SK-N-SH treated with all-trans-retinoic acid at 6 μM for 48 hours (cell line): ENCODE measurements at regions not wholly inside any gene's neighbourhood (a gene's known extent, or its start where the extent isn't known, plus 50 kb on each side); places are given as distances from the start of the nearest gene placed in this dataset.

ENCODE experiments used
- ATAC-seq: fragments of 200-7000 bp; cut with Tn5 transposase; 3 replicates; pipeline ENCODE4 v1.9.1; 2020; ENCODE audit warnings: mild to moderate bottlenecking, moderate library complexity
- ARNTL ChIP-seq: fragments of 450-650 bp; formaldehyde crosslinking; IDR thresholded peaks from 2 replicates; pipeline ENCODE4 v1.5.0; 2020; ENCODE audit warnings: low read depth, mild to moderate bottlenecking, moderate library complexity, borderline replicate concordance
- BACH2 ChIP-seq: fragments of 250-450 bp; sonication (Bioruptor Pico); IDR thresholded peaks from 2 replicates; pipeline ENCODE4 v1.9.0; 2021; ENCODE audit warnings: mild to moderate bottlenecking, borderline replicate concordance
- ESRRG ChIP-seq: fragments of 250-450 bp; sonication (Bioruptor Pico); IDR thresholded peaks from 2 replicates; pipeline ENCODE4 v1.6.1; 2021; ENCODE audit warnings: mild to moderate bottlenecking
- GLIS3 ChIP-seq: fragments of 250-450 bp; sonication (Bioruptor Pico); IDR thresholded peaks from 2 replicates; pipeline ENCODE4 v1.5.0; 2020; ENCODE audit warnings: mild to moderate bottlenecking, moderate library complexity
- ISL1 ChIP-seq: fragments of 250-450 bp; sonication (Bioruptor Pico); IDR thresholded peaks from 2 replicates; pipeline ENCODE4 v2.1.2; 2022; ENCODE audit warnings: mild to moderate bottlenecking, moderate library complexity
- OSR1 ChIP-seq: fragments of 250-450 bp; sonication (Bioruptor Pico); IDR thresholded peaks from 2 replicates; pipeline ENCODE4 v1.8.0; 2022; ENCODE audit warnings: moderate library complexity, mild to moderate bottlenecking, inconsistent platforms
- PATZ1 ChIP-seq: fragments of 250-450 bp; sonication (Bioruptor Pico); IDR thresholded peaks from 2 replicates; pipeline ENCODE4 v1.8.0; 2020; ENCODE audit warnings: mild to moderate bottlenecking, moderate library complexity, borderline replicate concordance
- PPARA ChIP-seq: fragments of 250-450 bp; sonication (Bioruptor Pico); IDR thresholded peaks from 2 replicates; pipeline ENCODE4 v1.5.0; 2020; ENCODE audit warnings: mild to moderate bottlenecking, borderline replicate concordance
- SNAI2 ChIP-seq: fragments of 250-450 bp; sonication (Bioruptor Pico); IDR thresholded peaks from 2 replicates; pipeline ENCODE4 v1.5.0; 2020; ENCODE audit warnings: mild to moderate bottlenecking, moderate library complexity
- TCF4 ChIP-seq: fragments of 250-450 bp; sonication (Bioruptor Pico); IDR thresholded peaks from 2 replicates; pipeline ENCODE4 v1.8.0; 2021; ENCODE audit warnings: mild to moderate bottlenecking, moderate library complexity, borderline replicate concordance
- TOX ChIP-seq: fragments of 250-450 bp; sonication (Bioruptor Pico); IDR thresholded peaks from 2 replicates; pipeline ENCODE4 v1.8.0; 2021; ENCODE audit warnings: mild to moderate bottlenecking, moderate library complexity, borderline replicate concordance
- TSHZ2 ChIP-seq: fragments of 250-450 bp; sonication (Bioruptor Pico); IDR thresholded peaks from 2 replicates; pipeline ENCODE4 v1.5.0; 2020; ENCODE audit warnings: mild to moderate bottlenecking, moderate library complexity
- ZC3H10 ChIP-seq: fragments of 250-450 bp; sonication (Bioruptor Pico); IDR thresholded peaks from 2 replicates; pipeline ENCODE4 v1.5.1; 2021; ENCODE audit warnings: mild to moderate bottlenecking, moderate library complexity
- ZFP3 ChIP-seq: fragments of 250-450 bp; sonication (Bioruptor Pico); IDR thresholded peaks from 2 replicates; pipeline ENCODE4 v1.5.0; 2020; ENCODE audit warnings: mild to moderate bottlenecking, moderate library complexity
- ZFP30 ChIP-seq: fragments of 450-650 bp; formaldehyde crosslinking; IDR thresholded peaks from 2 replicates; pipeline ENCODE4 v1.5.0; 2022; ENCODE audit warnings: mild to moderate bottlenecking, moderate library complexity
- ZNF565 ChIP-seq: fragments of 450-650 bp; formaldehyde crosslinking; conservative IDR thresholded peaks from 2 replicates; pipeline ENCODE4 v1.5.0; 2020; ENCODE audit warnings: low read depth, mild to moderate bottlenecking, moderate library complexity
- ZNF70 ChIP-seq: fragments of 450-650 bp; formaldehyde crosslinking; IDR thresholded peaks from 2 replicates; pipeline ENCODE4 v1.5.0; 2020; ENCODE audit warnings: mild to moderate bottlenecking, moderate library complexity
- ZNF8 ChIP-seq: fragments of 450-650 bp; formaldehyde crosslinking; IDR thresholded peaks from 2 replicates; pipeline ENCODE4 v1.5.0; 2020; ENCODE audit warnings: mild to moderate bottlenecking, moderate library complexity
- TF ChIP-seq, protein P1 (sequence below): fragments of 250-450 bp; sonication (Bioruptor Pico); IDR thresholded peaks from 2 replicates; pipeline ENCODE4 v1.8.0; 2021; ENCODE audit warnings: low read depth, mild to moderate bottlenecking, moderate library complexity, borderline replicate concordance
- TF ChIP-seq, protein P2 (sequence below): fragments of 250-450 bp; sonication (Bioruptor Pico); IDR thresholded peaks from 2 replicates; pipeline ENCODE4 v1.5.1; 2020; ENCODE audit warnings: low read depth, mild to moderate bottlenecking, moderate library complexity

- ATAC-seq: no peak
- no peak for TF ChIP-seq GLIS3 (CRISPR knock-in tag)
- TF ChIP-seq, protein P1, sequence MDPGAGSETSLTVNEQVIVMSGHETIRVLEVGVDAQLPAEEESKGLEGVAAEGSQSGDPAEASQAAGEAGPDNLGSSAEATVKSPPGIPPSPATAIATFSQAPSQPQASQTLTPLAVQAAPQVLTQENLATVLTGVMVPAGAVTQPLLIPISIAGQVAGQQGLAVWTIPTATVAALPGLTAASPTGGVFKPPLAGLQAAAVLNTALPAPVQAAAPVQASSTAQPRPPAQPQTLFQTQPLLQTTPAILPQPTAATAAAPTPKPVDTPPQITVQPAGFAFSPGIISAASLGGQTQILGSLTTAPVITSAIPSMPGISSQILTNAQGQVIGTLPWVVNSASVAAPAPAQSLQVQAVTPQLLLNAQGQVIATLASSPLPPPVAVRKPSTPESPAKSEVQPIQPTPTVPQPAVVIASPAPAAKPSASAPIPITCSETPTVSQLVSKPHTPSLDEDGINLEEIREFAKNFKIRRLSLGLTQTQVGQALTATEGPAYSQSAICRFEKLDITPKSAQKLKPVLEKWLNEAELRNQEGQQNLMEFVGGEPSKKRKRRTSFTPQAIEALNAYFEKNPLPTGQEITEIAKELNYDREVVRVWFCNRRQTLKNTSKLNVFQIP (CRISPR knock-in tag): no peak
- no peak for TF ChIP-seq TSHZ2 (CRISPR knock-in tag)
- TF ChIP-seq TCF4 (CRISPR knock-in tag): no peak
- TF ChIP-seq ZFP3 (CRISPR knock-in tag): no peak
- no peak for TF ChIP-seq ZC3H10
- no peak for TF ChIP-seq SNAI2 (CRISPR knock-in tag)
- TF ChIP-seq TOX (CRISPR knock-in tag): no peak
- TF ChIP-seq OSR1 (CRISPR knock-in tag): no peak
- no peak for TF ChIP-seq ZNF8 (CRISPR knock-in tag)
- TF ChIP-seq ISL1 (CRISPR knock-in tag): no peak
- no peak for TF ChIP-seq ESRRG (CRISPR knock-in tag)
- TF ChIP-seq ZNF70 (CRISPR knock-in tag): no peak
- TF ChIP-seq, protein P2, sequence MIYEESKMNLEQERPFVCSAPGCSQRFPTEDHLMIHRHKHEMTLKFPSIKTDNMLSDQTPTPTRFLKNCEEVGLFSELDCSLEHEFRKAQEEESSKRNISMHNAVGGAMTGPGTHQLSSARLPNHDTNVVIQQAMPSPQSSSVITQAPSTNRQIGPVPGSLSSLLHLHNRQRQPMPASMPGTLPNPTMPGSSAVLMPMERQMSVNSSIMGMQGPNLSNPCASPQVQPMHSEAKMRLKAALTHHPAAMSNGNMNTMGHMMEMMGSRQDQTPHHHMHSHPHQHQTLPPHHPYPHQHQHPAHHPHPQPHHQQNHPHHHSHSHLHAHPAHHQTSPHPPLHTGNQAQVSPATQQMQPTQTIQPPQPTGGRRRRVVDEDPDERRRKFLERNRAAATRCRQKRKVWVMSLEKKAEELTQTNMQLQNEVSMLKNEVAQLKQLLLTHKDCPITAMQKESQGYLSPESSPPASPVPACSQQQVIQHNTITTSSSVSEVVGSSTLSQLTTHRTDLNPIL (CRISPR knock-in tag): no peak
Observed at GRCh38 chr14:40367717-40368116, 935.5 kb upstream of the FBXO33 start.

- TF ChIP-seq PATZ1 (CRISPR knock-in tag): no peak
- no peak for TF ChIP-seq ZNF565
- no peak for TF ChIP-seq TCF4 (CRISPR knock-in tag)
- TF ChIP-seq PPARA (CRISPR knock-in tag): no peak
- TF ChIP-seq ZNF70 (CRISPR knock-in tag): no peak
- TF ChIP-seq ZFP3 (CRISPR knock-in tag): no peak
- TF ChIP-seq SNAI2 (CRISPR knock-in tag): no peak
- no peak for TF ChIP-seq ZFP30 (CRISPR knock-in tag)
- TF ChIP-seq, protein P2 (CRISPR knock-in tag): no peak
- TF ChIP-seq ARNTL (CRISPR knock-in tag): no peak
- no peak for TF ChIP-seq TOX (CRISPR knock-in tag)
- TF ChIP-seq, protein P1 (CRISPR knock-in tag): no peak
- TF ChIP-seq BACH2 (CRISPR knock-in tag): no peak
- no peak for TF ChIP-seq GLIS3 (CRISPR knock-in tag)
- TF ChIP-seq OSR1 (CRISPR knock-in tag): no peak
- ATAC-seq: no peak
Observed at GRCh38 chr14:40365305-40365704, 933.1 kb upstream of the FBXO33 start.
